HepG2 (cell line): ENCODE measurements at regions not wholly inside any gene's neighbourhood (a gene's known extent, or its start where the extent isn't known, plus 50 kb on each side); places are given as distances from the start of the nearest gene placed in this dataset.

Experiments used
- CTCF ChIP-seq: sonication (generic); formaldehyde crosslinking; IDR thresholded peaks from 2 replicates; pipeline ENCODE4 v1.5.0; 2020; ENCODE audit warnings: mild to moderate bottlenecking, missing genetic modification reagents, moderate library complexity
- ISL2 ChIP-seq: sonication (generic); formaldehyde crosslinking; IDR thresholded peaks from 2 replicates; pipeline ENCODE4 v1.5.0; 2020; ENCODE audit warnings: missing genetic modification reagents
- TBX2 ChIP-seq: sonication (generic); formaldehyde crosslinking; IDR thresholded peaks from 2 replicates; pipeline ENCODE4 v1.5.0; 2020; ENCODE audit warnings: missing genetic modification reagents, mild to moderate bottlenecking, borderline replicate concordance
- ZNF383 ChIP-seq: sonication (generic); formaldehyde crosslinking; IDR thresholded peaks from 2 replicates; pipeline ENCODE4 v1.4.0; 2020; ENCODE audit warnings: missing genetic modification reagents, mild to moderate bottlenecking, borderline replicate concordance
- ZNF547 ChIP-seq: sonication (generic); formaldehyde crosslinking; IDR thresholded peaks from 2 replicates; pipeline ENCODE4 v1.5.1; 2020; ENCODE audit warnings: mild to moderate bottlenecking, missing genetic modification reagents

- no peak for TF ChIP-seq TBX2
- no peak for TF ChIP-seq CTCF (CRISPR knock-in tag)
- TF ChIP-seq ISL2 (CRISPR knock-in tag) = no peak
- no peak for TF ChIP-seq ZNF547 (CRISPR knock-in tag)
- no peak for TF ChIP-seq ZNF383 (CRISPR knock-in tag)
These were observed 197.3 kb upstream of the HES1 start for GRCh38 chr3:193938613-193939012.
